NT2/D1 (cell line): ENCODE measurements at regions not wholly inside any gene's neighbourhood (a gene's known extent, or its start where the extent isn't known, plus 50 kb on each side); places are given as distances from the start of the nearest gene placed in this dataset.
A peak's percentile ranks its signal among the peaks of the same experiment; 100 is the strongest.

Experiments
- DNase-seq: peaks from one replicate; pipeline ENCODE4 v3.0.0-alpha.2; 2011; ENCODE audit warnings: low read depth, low spot score
- H3K27me3 ChIP-seq: 2 replicates; pipeline ENCODE4 v1.6.0; 2011; ENCODE audit warnings: mild to moderate bottlenecking; ENCODE audit not compliant: insufficient read length, insufficient read depth
- H3K36me3 ChIP-seq: 2 replicates; pipeline ENCODE4 v1.6.1; 2011; ENCODE audit warnings: mild to moderate bottlenecking, low read length, mixed read lengths; ENCODE audit not compliant: insufficient read depth, insufficient read length
- H3K4me1 ChIP-seq: 2 replicates; pipeline ENCODE4 v1.5.1; 2011; ENCODE audit not compliant: insufficient read depth, insufficient read length
- H3K4me3 ChIP-seq: 2 replicates; pipeline ENCODE4 v1.5.1; 2011; ENCODE audit warnings: low read depth; ENCODE audit not compliant: insufficient read length
- H3K9ac ChIP-seq: 2 replicates; pipeline ENCODE4 v1.6.0; 2011; ENCODE audit warnings: low read depth; ENCODE audit not compliant: insufficient read length
- H3K9me3 ChIP-seq: 2 replicates; pipeline ENCODE4 v1.5.1; 2011; ENCODE audit warnings: mild to moderate bottlenecking, low read length; ENCODE audit not compliant: insufficient read depth
- SUZ12 ChIP-seq: IDR thresholded peaks from 2 replicates; pipeline ENCODE4 v1.6.1; 2011; ENCODE audit not compliant: insufficient read length, insufficient read depth; ENCODE audit errors: extremely low read depth
- YY1 ChIP-seq: IDR thresholded peaks from 2 replicates; pipeline ENCODE4 v1.6.1; 2011; ENCODE audit not compliant: insufficient read length, insufficient read depth
- ZNF274 ChIP-seq: IDR thresholded peaks from 2 replicates; pipeline ENCODE4 v1.6.1; 2011; ENCODE audit warnings: mild to moderate bottlenecking, low read depth, low read length

- Histone ChIP-seq H3K4me1 (no peaks in the 10 kb centered on the region), H3K9ac (no peak overlapping the region), H3K27me3 (no peaks in the 10 kb centered on the region), H3K9me3 (no peaks in the 10 kb centered on the region), H3K4me3 (no peak overlapping the region), H3K36me3 (no peaks in the 10 kb centered on the region)
- no peak for TF ChIP-seq SUZ12
- no peak for TF ChIP-seq ZNF274
- no peak for TF ChIP-seq YY1
- DNase-seq: no peak
Measured at GRCh38 chr1:68782890-68783289, 286.0 kb upstream of the DEPDC1 start.

GRCh38 chr1:68785328-68785727 lies 288.4 kb upstream of the DEPDC1 start:
- no peaks in the 10 kb centered on the region for H3K9me3 ChIP-seq
- no peak for DNase-seq

GRCh38 chr1:68788762-68789161 lies 291.9 kb upstream of the DEPDC1 start:
- Histone ChIP-seq H3K27me3 (no peaks in the 10 kb centered on the region), H3K4me3 (no peak overlapping the region), H3K9ac (no peak overlapping the region), H3K36me3 (no peaks in the 10 kb centered on the region), H3K9me3 (no peaks in the 10 kb centered on the region), H3K4me1 (no peaks in the 10 kb centered on the region)
- TF ChIP-seq SUZ12 (no peak), YY1 (no peak), ZNF274 (no peak)
- no peak for DNase-seq

More at GRCh38 chr1:68785328-68785727, 288.4 kb upstream of the DEPDC1 start:
- TF ChIP-seq ZNF274 (no peak), YY1 (no peak), SUZ12 (no peak)
- no peaks in the 10 kb centered on the region for H3K27me3 ChIP-seq
- no peak overlapping the region for H3K9ac ChIP-seq
- H3K4me1 ChIP-seq: no peaks in the 10 kb centered on the region
- H3K36me3 ChIP-seq: no peaks in the 10 kb centered on the region
- H3K4me3 ChIP-seq: no peak overlapping the region

- no peak overlapping the region for H3K9ac ChIP-seq
- H3K27me3 ChIP-seq: no peaks in the 10 kb centered on the region
- peak; percentile 20 for DNase-seq
- TF ChIP-seq ZNF274: no peak
- TF ChIP-seq SUZ12: no peak
- TF ChIP-seq YY1: no peak
- H3K36me3 ChIP-seq: no peaks in the 10 kb centered on the region
- no peaks in the 10 kb centered on the region for H3K9me3 ChIP-seq
- no peak overlapping the region for H3K4me3 ChIP-seq
- no peaks in the 10 kb centered on the region for H3K4me1 ChIP-seq
Measured at GRCh38 chr1:68791800-68792199, 294.9 kb upstream of the DEPDC1 start.

GRCh38 chr1:68795956-68796355 lies 299.1 kb upstream of the DEPDC1 start:
- no peak overlapping the region for H3K4me3 ChIP-seq
- H3K9me3 ChIP-seq: no peaks in the 10 kb centered on the region
- H3K36me3 ChIP-seq: no peaks in the 10 kb centered on the region
- TF ChIP-seq YY1: no peak
- no peak for TF ChIP-seq SUZ12
- no peak for TF ChIP-seq ZNF274
- H3K9ac ChIP-seq: no peak overlapping the region
- DNase-seq: no peak
- H3K27me3 ChIP-seq: no peaks in the 10 kb centered on the region
- no peaks in the 10 kb centered on the region for H3K4me1 ChIP-seq

- H3K36me3 ChIP-seq: no peaks in the 10 kb centered on the region
- no peak for DNase-seq
- no peaks in the 10 kb centered on the region for H3K9me3 ChIP-seq
Measured at GRCh38 chr1:68796888-68797287, 300.0 kb upstream of the DEPDC1 start.

GRCh38 chr1:68798071-68798470 lies 301.2 kb upstream of the DEPDC1 start:
- Histone ChIP-seq H3K27me3 (no peaks in the 10 kb centered on the region), H3K4me1 (no peaks in the 10 kb centered on the region), H3K36me3 (no peaks in the 10 kb centered on the region), H3K9me3 (no peaks in the 10 kb centered on the region), H3K4me3 (no peak overlapping the region), H3K9ac (no peak overlapping the region)
- no peak for DNase-seq
- no peak for TF ChIP-seq ZNF274
- no peak for TF ChIP-seq YY1

More at GRCh38 chr1:68796888-68797287, 300.0 kb upstream of the DEPDC1 start:
- no peak overlapping the region for H3K9ac ChIP-seq
- H3K4me1 ChIP-seq: no peaks in the 10 kb centered on the region
- H3K27me3 ChIP-seq: no peaks in the 10 kb centered on the region
- H3K4me3 ChIP-seq: no peak overlapping the region
- no peak for TF ChIP-seq YY1
- no peak for TF ChIP-seq ZNF274
- TF ChIP-seq SUZ12: no peak

- H3K27me3 ChIP-seq: no peaks in the 10 kb centered on the region
- H3K4me3 ChIP-seq: no peak overlapping the region
- no peaks in the 10 kb centered on the region for H3K4me1 ChIP-seq
- no peaks in the 10 kb centered on the region for H3K36me3 ChIP-seq
- H3K9ac ChIP-seq: no peak overlapping the region
- no peaks in the 10 kb centered on the region for H3K9me3 ChIP-seq
- TF ChIP-seq SUZ12 (no peak), ZNF274 (no peak), YY1 (no peak)
- DNase-seq: no peak
Measured at GRCh38 chr1:68799096-68799495, 302.2 kb upstream of the DEPDC1 start.
